ENCODE measurements at regions not wholly inside any gene's neighbourhood (a gene's known extent, or its start where the extent isn't known, plus 50 kb on each side); places are given as distances from the start of the nearest gene placed in this dataset.

DNA sequence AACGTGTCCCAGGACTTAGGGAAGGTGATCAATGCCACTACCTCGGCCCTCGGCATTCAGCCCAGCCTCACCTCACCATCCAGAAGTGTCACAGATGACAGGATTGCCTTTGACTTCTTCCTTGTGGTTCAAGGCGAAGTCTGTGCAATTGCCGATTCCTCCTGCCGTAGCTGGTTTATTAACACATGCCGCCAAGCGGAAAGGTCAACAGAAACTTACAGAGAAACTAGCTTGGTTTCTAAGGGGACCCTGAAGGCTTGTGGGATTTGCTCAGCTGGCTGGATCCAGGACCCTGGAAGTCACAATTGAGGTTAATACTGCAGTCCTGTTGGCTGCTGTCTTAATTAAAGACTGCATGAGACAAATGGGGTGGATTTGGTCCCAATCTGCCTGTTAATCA lies 65.6 kb downstream of the SHANK2 start:
- Histone ChIP-seq H3K27ac (no peak overlapping the region), H3K9me3 (no peaks in the 10 kb centered on the region), H3K36me3 (no peaks in the 10 kb centered on the region), H3K4me3 (no peak overlapping the region), H3K27me3 (peaks cover 4% of the 10 kb centered on the region), H3K4me1 (no peaks in the 10 kb centered on the region)
- DNase-seq (ENCODE audit: low spot score in 2 of 2), result peak in 1 of 2 donors; percentile 7
- WGBS, result 86% methylated on average over 7 of the region's 8 CpGs
- TF ChIP-seq POLR2AphosphoS5 (IDR thresholded peaks at IDR 0.05) (no peak), CTCF (IDR thresholded peaks at IDR 0.05) (no peak), EP300 (IDR thresholded peaks at IDR 0.05) (no peak), POLR2A (IDR thresholded peaks at IDR 0.05) (no peak)

- no peak for TF ChIP-seq POLR2A (IDR thresholded peaks at IDR 0.05)
- TF ChIP-seq CTCF (IDR thresholded peaks at IDR 0.05), result no peak
- no peak for TF ChIP-seq EP300 (IDR thresholded peaks at IDR 0.05)
- TF ChIP-seq POLR2AphosphoS5 (IDR thresholded peaks at IDR 0.05), result no peak
- 71% methylated on average over 1 of the region's 3 CpGs for WGBS
- Histone ChIP-seq H3K4me1 (no peaks in the 10 kb centered on the region), H3K27ac (no peak overlapping the region), H3K27me3 (peaks cover 7% of the 10 kb centered on the region), H3K4me3 (no peak overlapping the region), H3K9me3 (no peaks in the 10 kb centered on the region), H3K36me3 (no peaks in the 10 kb centered on the region)
- peak; percentile 2 to 8 for DNase-seq (ENCODE audit: low spot score in 2 of 2)
Measured at GRCh38 chr11:71185411-71185810, 67.0 kb downstream of the SHANK2 start.

DNA sequence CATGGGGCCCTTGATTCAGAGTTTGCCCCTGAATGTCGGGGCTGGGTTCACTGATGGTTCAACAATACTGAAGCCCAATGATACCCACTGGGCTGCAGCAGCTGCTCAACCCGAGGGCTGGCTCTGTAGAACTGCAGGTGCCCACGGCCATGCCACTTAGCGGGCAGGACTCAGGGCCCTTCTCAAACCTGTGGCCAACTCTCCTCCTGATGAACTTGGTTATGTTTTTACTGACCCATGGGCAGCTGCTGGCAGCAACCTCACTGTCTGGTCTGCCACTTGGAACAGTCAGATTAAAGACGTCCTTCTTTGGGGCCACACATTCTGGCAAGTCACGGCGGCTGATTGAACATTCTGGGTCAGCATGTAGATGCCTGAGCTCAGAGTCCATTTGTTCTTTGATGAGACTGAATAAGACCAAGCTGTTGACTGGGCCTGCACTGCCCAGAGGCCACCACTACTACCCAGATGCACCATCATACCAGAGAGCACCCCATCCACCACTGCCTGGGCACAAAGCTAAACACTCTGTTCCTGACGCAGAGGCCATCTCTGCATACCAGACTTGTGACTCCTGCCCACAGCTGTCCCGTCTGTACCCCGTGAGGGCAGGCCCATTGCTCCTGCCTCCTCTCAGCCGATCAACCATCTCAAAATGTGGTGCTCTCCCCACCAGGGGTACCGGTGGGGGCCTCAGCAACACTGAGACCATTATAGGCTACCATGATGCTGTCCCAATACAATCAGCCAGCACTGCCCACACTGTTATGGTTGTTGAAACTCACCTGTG lies 67.8 kb downstream of the SHANK2 start:
- Histone ChIP-seq H3K4me3 (no peak overlapping the region), H3K36me3 (no peaks in the 10 kb centered on the region), H3K27ac (no peak overlapping the region), H3K27me3 (peaks cover 7% of the 10 kb centered on the region), H3K4me1 (no peaks in the 10 kb centered on the region), H3K9me3 (no peaks in the 10 kb centered on the region)
- DNase-seq (ENCODE audit: low spot score in 2 of 2), result peak; percentile 16 to 58
- 80% methylated on average over 10 of the region's 12 CpGs for WGBS
- TF ChIP-seq POLR2A (IDR thresholded peaks at IDR 0.05) (no peak), EP300 (IDR thresholded peaks at IDR 0.05) (no peak), POLR2AphosphoS5 (IDR thresholded peaks at IDR 0.05) (no peak), CTCF (IDR thresholded peaks at IDR 0.05) (no peak)

DNA sequence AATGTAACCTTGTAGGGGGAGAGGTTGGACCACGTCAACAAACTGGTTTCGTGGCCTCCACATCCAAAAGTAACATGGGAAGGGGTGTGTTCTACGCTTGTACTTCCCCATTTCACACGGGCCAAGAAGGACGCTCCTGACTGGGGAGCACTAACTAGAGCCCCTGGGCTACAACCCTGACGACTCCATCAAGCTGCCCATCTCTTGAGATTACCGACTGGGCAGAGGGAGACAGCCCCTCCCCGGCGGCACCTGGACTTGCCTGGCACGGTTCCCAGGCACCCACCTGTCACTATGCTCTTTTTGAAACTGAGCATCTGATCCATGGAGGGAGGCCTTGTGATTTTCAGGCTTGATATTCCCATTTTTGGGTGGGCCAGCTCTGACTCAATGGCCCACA lies 68.5 kb downstream of the SHANK2 start:
- TF ChIP-seq EP300 (IDR thresholded peaks at IDR 0.05) (no peak), CTCF (IDR thresholded peaks at IDR 0.05) (no peak), POLR2AphosphoS5 (IDR thresholded peaks at IDR 0.05) (no peak), POLR2A (IDR thresholded peaks at IDR 0.05) (no peak)
- H3K27me3 ChIP-seq, result peaks cover 7% of the 10 kb centered on the region
- H3K27ac ChIP-seq, result no peak overlapping the region
- no peaks in the 10 kb centered on the region for H3K4me1 ChIP-seq
- peak; percentile 14 to 56 for DNase-seq (ENCODE audit: low spot score in 2 of 2)
- H3K36me3 ChIP-seq, result no peaks in the 10 kb centered on the region
- no peaks in the 10 kb centered on the region for H3K9me3 ChIP-seq
- H3K4me3 ChIP-seq, result no peak overlapping the region
- 74% methylated on average over 10 of the region's 10 CpGs for WGBS

DNA sequence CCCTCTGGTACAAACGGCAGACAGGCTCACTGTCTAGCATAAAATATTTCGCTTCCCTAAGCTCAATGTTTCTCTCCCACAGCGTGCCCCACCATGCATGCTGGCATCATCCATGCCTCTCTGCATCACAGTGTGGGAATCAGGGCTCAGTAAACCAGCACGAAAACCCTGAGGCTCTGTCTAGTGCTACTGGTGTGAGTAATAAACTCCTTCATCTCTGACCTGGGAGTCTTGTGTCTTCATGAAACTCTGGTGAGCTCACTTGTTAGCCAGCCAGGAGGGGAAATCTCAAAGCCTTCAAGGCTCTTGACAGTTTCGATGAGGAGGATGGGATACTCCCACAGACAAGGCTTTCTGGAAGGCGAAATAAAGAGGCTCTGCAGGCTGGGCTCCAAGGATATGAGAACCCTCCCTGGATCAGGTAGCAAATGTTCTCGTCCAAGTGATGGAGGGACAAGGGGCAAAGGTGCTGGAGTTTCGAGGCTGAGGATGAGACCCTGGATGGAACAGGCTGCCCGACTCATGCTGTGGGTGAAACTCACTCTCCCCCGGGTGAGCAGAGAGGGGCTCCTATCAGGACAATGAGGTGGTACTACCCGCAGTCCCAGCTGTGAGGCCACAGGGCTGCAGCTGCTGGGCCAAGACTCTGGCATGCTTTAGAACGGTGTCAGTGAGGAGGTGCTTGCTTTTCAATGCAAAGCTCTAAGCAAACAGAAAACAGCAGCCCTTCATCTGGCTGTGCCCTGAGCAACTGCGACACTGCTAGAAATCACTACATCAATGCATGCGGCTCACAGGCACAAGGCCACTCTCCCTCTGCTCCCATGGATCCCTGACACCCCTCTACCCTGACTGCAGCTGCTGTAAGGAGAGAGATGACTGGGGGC lies 69.3 kb downstream of the SHANK2 start:
- H3K4me1 ChIP-seq, result no peaks in the 10 kb centered on the region
- H3K4me3 ChIP-seq, result no peak overlapping the region
- peaks cover 6% of the 10 kb centered on the region for H3K27me3 ChIP-seq
- no peaks in the 10 kb centered on the region for H3K36me3 ChIP-seq
- H3K27ac ChIP-seq, result no peak overlapping the region
- WGBS, result 94% methylated on average over 14 of the region's 14 CpGs
- no peak for DNase-seq (ENCODE audit: low spot score in 2 of 2)
- TF ChIP-seq POLR2AphosphoS5 (IDR thresholded peaks at IDR 0.05) (no peak), CTCF (IDR thresholded peaks at IDR 0.05) (no peak), POLR2A (IDR thresholded peaks at IDR 0.05) (no peak), EP300 (IDR thresholded peaks at IDR 0.05) (no peak)
- H3K9me3 ChIP-seq, result no peaks in the 10 kb centered on the region
